Astrocyte of the hippocampus (primary cell): ENCODE measurements at regions not wholly inside any gene's neighbourhood (a gene's known extent, or its start where the extent isn't known, plus 50 kb on each side); places are given as distances from the start of the nearest gene placed in this dataset.
A peak's percentile ranks its signal among the peaks of the same experiment; 100 is the strongest.
"Not testable (repeated sequence)": the region's sequence is repeated elsewhere in the genome, so short reads cannot be mapped to it uniquely, and the experiment has no call there.

Source experiments
- DNase-seq: peaks from one replicate; pipeline ENCODE4 v3.0.0; 2011; ENCODE audit warnings: low read depth, low spot score

DNA sequence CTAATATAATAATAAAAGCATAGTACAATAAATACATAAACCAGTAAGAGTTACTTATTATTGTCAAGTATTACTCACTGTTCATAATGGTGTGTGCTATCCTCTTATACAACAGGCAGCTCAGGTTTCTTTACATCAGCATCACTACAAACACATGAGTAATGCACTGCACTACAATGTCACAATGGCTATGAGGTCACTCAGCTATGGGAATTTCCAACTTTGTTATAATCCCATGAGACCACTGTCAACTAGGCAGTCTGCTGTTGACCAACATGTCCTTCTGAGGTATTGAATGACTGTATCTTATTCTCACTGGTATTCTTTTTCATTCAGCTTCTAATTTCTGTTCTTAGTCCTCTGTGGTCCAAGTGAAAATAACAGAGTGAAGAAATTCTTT is 250.4 kb upstream of the DSEL start:
- DNase-seq: peak; percentile 79

DNA sequence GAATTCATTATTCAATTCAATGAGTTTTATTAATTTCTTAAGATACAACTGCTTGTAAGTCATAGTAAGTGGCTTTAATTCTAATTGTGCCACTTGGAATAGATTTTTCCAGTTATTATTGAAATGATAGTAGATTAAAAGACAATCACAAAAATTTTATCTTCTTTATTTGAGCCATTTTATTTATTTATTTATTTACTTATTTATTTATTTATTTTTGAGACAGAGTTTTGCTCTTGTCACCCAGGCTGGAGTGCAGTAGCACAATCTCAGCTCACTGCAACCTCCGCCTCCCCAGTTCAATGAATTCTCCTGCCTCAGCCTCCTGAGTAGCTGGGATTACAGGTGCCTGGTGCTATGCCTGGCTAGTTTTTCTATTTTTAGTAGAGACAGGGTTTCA is 235.7 kb upstream of the DSEL start:
- not testable (repeated sequence) for DNase-seq

DNA sequence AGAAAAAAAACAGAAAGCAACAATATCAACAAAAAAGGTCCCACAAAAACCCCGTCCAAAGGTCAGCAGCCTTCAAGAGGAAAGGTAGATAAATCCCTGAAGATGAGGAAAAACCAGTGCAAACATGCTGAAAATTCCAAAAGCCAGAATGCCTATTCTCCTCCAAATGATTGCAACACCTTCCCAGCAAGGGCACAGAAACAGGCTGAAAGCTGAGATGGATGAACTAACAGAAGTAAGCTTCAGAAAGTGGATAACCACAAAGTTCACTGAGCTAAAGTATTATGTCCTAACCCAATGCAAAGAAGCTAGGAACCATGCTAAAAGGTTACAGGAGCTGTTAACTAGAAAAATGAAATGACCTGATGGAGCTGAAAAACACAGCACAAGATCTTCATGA is 226.4 kb upstream of the DSEL start:
- no peak for DNase-seq

DNA sequence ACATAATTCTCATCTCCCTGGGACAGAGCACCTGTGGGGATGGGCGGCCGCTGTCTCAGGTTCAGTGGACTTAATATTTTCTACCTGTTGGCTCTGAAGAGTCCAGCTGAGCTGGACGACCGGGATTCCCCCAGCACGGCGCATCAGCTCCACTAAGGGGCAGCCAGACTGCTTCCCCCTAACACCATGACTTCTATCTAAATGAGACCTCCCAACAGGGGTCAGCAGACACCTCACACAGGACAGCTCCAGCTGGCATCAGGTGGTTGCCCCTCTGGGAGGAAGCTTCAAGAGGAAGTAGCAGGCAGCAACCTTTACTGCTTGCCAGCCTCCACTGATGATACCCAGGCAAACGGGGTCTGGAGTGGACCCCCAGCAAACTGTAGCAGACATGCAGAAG is 226.0 kb upstream of the DSEL start:
- no peak for DNase-seq

DNA sequence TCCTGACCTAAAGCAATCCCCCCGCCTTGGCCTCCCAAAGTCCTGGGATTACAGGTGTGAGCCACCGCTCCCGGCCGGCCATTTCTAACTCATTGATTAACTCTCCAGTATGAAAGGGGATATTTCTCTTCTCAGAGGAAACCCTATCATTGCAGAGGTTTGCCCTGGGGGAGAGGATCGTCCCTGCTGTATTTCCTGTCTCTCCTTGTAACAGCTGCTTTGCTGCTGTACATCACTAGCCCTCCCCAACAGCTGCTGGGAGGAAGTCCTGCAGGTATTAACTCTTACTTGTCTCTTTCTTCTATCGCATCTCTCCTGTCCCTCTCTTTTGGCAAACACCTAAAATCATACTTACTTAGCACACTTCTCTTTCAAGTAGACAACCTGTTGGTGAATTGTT is 219.0 kb upstream of the DSEL start:
- DNase-seq: no peak

DNA sequence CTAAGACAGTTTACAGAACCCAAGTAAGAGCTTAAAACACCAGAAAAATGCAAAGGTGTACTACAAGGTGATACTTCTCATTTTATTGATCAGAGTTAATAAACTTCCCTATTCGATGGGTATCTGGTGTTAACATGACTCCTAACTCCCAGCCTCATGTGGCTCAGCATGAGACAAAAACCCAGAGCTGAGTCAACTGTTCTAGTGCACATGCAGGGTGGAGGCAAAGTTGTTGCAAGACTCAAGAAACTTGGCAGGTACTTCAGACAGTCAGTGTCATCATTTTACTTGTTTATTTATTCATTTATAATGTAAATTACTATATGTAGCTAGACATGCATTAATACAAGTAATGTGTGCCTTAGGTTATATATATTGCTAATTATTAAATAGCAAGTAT is 216.6 kb upstream of the DSEL start:
- DNase-seq: peak; percentile 16

DNA sequence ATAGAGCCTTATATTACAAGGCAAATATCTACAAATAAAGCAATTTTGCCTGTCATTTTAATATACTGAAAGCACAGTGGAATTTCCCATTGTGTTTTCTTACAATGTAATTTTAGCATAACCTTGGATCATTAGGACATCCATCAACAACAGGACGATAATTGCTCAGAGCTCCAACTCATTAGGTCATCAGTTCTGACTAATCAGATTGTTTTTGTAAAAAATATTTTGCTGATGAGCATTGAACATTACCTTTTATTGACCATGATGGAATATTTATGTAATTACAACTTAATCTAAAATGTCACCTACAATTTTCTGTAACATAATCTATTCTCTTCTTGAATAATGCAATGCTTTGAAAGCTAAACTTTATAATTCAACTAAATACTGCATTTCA is 215.3 kb upstream of the DSEL start:
- DNase-seq: peak; percentile 5

DNA sequence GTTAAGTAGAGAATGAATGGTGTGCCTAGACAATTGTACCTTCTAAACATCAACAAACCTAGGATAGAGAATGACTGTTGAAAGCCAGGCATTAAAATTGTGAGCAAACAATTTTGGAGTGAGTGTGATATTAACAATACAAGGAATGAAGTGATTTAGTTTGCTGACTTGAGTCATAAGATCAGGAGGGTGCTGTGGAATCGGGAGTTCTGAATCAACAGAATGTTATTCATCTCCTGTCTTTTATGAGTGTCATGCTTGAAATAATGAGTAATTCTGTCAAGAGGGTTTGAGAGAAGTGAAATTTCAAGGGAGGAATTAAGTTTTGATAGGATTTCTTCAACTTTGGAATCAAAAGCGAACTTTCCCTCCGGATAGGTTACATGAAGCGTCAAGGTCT is 214.4 kb upstream of the DSEL start:
- peak; percentile 48 for DNase-seq

DNA sequence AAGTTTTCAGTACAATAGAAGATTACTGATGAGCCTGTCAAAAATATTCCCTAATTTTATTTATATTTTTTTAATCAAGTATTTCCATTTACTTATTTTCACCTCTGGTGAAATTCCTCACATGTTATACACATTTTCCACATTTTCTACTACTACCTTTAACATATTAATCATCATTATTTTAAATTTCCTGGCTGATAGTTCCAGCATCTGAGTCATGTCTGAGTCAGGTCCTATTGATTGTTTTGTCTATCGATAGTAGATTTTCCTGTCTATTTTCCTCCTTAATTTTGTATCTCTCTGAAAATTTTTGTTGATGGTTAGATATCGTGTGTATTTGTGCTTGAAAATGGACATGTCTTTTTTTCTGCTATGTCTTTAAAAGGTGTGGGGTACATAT is 211.8 kb upstream of the DSEL start:
- no peak for DNase-seq

DNA sequence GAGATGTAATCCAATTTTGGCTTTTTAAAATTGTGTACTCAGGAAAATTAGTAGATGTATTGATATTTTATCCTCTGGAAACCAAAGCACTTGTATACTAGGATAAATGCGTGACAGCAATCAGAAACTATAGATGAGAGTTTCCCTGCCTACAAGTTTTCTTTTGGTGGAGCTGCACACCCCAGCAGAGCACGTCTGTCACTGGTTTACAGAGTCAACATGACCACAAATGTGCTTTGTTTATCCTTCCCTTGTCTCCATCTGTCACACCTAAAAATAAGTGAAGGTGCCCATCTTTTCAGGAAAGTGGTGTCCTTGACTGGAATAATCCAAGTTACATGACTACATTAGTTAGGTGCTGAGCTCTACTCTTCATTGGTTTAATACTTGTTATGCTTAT is 210.4 kb upstream of the DSEL start:
- no peak for DNase-seq

DNA sequence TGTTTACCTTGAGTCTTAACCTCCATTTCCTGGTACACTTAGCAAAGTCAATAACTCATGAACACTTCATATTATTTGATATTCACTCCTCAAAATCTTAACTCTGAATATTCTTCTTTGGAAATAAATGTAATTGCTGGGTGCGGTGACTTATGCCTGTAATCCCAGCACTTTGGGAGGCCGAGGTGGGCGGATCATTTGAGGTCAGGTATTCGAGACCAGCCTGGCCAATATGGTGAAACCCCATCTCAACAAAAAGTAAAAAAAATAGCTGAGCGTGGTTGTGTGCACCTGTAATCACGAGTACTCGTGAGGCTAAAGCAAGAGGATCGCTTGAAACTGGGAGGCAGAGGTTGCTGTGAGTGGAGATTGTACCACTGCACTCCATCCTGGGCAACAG is 201.3 kb upstream of the DSEL start:
- DNase-seq: no peak

DNA sequence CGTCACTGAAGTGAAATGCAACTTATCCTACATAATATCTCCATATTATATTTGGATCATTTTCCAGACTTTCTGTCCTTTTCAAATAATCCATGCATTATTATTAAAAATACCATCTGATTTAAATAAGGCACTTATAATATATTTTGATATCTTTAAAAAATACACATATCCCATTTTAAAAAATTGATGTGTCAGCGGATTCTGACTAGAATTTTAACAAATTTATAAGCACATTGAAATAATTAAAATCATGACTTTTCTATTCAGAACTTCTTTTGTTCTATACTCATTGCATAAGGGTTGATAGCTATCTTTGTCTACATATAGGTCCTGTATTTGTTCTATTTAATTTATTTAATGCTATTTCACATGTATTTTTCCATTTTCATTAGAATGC is 199.0 kb upstream of the DSEL start:
- DNase-seq: no peak

DNA sequence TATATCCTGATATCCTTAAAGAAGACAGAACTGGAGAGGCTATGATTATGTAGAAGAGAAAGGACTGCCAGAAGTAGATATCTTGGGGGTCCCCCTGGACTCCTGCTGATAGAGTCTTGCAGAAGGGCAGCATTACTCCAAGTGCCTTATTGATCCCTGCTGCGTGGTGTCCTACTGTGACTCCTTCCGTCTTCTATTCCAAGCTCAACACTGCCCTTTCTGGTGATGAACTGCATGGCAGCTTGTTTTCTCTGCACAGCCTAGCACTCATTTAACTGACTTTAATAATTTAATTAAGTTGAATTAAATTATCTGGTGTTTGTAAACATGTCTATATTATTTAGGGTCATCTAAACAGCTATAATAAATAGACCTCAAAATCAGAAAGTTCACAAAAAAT is 194.1 kb upstream of the DSEL start:
- no peak for DNase-seq

DNA sequence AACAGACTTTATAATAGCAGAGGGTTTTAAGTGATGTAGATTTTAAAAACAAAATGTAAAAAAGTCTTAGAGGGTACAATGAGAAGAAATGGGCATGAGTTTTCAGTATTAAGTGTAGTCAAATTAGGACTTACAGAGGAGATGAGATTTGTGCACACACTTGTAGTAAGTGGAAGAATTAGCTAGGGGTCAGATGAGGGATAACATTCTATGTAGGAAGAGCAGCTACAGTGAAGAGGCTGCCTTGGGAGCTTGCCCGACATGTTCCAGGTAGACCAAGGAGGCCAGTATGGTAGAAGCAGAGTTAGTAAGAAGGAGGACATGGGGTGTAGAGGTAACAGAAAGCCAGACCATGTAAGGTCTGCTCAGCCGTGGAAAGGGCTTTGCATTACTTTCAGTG is 189.2 kb upstream of the DSEL start:
- no peak for DNase-seq

DNA sequence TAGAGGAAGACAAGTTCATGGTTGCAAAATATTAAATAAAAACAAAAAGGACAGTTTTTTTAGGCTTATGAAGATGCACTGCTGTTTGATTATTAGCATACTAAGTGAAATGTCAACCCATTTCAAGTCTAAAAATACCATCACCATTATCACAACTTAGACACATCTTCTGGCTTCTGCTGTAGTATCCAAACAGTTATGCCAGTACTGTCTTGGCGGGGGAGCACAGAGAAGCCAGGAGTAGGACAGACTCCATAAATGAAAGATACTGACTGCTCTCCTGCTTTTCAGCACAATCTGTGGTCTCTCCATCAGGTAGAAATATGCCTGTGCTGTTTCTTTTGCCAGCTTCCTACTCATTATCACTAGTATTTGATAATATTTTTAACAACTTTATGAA is 179.2 kb upstream of the DSEL start:
- no peak for DNase-seq

DNA sequence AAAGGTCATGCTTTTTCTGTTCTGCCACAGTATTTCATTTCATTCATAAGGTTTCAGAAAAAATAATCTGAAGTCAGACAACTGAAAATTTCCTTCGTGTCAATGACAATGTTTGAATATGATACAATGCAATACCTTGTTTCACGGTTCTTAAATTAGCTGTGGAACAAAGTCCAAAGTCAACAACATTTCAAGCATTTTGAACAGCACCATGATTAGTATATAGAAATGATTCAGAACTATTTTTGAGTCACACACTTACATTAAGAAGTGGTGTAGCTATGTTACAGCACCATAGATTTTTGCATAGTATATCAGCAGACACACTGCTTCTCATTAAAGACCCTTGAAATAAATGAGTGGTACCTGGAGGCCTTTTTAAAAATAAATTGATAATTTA is 178.3 kb upstream of the DSEL start:
- DNase-seq: no peak

DNA sequence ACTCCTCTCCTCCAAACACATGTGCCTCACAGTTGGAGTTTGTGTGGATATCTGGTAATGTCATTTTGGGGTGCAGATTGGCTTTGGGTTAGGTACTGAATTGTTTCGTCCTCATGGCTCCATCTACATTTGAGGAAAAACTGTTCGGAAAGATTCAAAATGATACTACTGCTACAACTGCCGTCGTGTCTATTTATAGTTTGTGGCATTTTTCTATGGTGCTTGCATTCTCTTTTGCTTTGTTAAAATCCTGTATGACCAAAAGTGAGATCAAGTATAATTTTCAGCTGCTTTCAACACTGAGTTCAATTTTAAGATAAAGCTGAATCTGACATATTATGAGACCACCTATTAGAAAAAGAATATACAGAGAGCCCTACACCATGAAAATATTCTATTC is 176.3 kb upstream of the DSEL start:
- DNase-seq: no peak

DNA sequence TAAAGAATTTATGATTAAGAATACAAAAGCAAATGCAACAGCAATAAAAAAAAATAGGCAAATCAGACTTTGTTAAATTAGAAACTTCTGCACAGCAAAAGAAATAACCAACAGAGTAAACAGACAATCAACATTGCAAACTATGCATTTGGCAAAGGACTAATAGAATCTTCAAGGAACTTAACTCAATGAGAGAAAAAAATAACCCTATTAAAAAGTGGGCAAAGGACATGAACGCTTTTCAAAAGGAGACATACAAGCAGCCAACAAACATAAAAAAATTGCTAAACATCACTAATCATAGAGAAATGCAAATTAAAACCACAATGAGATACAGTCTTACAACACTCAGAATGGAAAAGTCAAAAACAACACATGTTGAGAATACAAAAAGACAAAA is 166.0 kb upstream of the DSEL start:
- DNase-seq: no peak

DNA sequence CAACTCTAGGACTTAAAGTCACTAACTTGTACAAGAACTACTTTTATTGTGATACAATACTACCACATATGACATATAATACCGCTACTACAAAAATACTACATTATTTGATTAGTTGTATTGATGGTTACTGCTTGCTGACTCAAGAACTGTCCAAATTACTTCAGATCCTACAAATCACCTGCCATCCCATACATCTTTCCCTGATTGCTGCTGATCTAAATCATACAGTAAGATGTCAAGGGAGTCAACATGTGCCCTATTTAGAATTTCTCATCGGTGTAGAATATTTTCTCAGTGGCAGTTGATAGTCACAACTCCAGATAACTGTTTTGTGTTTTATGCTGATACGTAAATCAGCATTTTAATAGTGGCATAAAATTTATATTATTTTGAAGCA is 161.0 kb upstream of the DSEL start:
- DNase-seq: no peak

DNA sequence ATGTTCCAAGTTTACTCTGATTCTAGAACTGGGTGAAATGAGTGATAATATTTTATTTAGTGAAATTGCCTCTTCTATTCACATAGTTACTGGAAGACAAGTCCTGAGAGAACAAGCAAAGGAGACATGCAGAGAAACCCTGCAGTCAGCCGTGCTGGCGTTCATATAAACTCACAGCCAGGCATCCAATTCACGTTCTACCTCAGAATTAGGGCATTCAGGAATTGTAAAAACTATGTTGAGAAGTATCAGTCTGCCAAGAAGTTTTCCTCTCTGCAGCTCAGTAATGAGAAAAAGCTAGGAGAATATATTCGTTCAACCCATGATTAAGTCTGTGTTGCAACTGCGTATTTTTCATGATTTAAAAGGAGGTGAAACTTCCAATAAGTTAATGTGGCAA is 156.2 kb upstream of the DSEL start:
- peak; percentile 4 for DNase-seq

DNA sequence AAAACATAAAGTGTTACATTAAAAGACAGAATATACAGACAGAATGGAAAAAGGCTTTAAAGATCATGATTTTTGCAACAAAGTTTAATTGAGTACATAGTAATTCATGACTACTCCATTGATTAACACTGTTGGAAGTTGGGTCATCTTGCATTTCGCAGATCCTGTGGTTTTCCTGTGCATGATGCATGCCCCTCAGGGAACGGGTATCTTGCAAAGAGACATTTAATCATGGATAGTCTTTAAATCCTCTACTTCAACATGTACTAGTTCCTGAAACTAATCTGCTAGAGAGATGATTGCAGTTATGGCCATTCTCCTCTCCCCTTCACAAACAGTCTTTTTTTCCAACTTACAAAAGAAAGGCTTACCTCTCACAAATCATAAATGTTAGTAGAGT is 155.6 kb upstream of the DSEL start:
- no peak for DNase-seq

DNA sequence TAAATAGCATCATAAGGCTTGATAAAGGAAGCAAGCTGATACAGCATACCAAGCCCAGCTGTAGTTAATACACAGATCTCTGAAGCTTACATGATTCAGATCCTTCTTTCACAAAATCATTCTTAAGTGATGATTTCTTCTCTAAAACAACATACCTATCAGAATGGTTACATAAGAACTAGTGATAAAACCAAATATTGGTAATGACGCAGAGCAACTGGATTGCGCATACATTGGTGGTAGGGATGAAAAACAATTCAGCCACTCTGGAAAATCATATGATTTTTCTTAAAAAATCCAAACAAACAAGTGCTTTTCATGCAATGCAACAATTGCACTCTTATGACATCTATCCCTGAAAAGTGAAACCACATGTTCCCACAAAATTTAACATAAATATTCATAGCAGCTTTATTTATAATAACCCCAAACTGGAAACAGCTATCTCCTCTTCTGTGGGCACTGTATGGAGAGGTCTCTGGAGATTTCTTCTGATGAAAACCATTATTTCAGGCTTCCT is 153.6 kb upstream of the DSEL start:
- DNase-seq: peak; percentile 10

DNA sequence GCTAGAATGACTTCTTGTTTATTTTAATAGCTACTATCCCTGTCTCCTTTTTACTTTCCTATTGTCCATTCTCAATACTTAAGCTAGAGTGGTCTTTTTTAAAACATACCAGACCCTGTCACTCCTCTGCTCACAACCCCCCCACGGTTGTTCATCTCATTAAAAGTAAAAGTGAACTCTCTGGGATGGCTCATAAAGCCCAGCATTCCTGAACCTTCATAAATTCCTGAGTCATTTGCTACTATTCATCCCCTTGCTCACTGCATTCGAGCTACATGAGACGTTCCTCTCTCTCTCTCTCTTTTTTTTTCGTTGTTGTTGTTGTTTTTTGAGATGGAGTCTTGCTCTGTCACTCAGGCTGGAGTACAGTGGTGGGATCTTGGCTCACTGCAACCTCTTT is 148.7 kb upstream of the DSEL start:
- peak; percentile 28 for DNase-seq

DNA sequence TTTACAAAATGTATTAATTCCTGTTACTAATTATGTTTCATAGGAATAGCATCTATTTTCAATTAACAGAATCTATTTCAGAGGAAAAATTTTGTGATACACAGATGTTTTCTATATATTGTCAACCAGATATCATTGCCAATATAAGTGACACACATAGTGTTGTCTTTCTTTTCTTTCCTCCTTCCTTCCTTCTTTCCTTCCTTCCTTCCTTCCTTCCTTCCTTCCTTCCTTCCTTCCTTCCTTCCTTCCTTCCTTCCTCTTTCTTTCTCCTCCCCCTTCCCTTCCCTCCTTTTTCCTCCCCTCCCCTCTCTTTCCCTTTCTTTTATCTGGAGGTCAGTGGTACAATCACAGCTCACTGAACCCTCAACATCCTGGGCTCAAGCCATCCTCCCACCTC is 146.5 kb upstream of the DSEL start:
- no peak for DNase-seq

DNA sequence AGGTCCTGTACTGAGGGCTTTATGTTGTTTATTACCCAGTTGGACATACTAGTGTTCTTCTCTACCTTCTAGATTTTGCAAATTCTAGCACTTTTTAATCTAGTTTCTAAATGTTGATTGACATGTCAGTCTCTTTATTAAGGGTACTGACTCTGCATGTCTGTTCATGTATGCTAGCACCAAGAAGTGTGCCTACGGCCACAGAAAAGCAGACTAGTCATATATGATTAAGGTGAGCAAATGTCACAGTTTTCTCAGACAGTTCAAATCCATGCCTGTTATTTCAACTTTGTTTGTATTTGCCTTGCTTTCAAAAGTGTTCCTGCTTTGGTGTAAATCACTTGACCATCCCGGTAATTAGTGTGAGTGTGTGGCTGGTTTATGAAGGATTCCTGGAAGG is 145.0 kb upstream of the DSEL start:
- no peak for DNase-seq
